Astrocyte (in vitro differentiated cells and primary cell): ENCODE measurements at regions not wholly inside any gene's neighbourhood (a gene's known extent, or its start where the extent isn't known, plus 50 kb on each side); places are given as distances from the start of the nearest gene placed in this dataset.

ENCODE experiments used
- CTCF ChIP-seq: IDR thresholded peaks from 2 replicates; pipeline ENCODE4 v1.5.1; 2011; ENCODE audit warnings: low read depth, mild to moderate bottlenecking, inconsistent platforms, low read length, moderate library complexity; ENCODE audit not compliant: insufficient read depth
- EZH2 ChIP-seq: IDR thresholded peaks from 2 replicates; pipeline ENCODE4 v1.6.1; 2012; ENCODE audit warnings: mild to moderate bottlenecking, low read length, inconsistent platforms; ENCODE audit not compliant: insufficient read depth

- TF ChIP-seq EZH2, result no peak
- no peak for TF ChIP-seq CTCF
Observed at GRCh38 chr14:22423958-22424357, 165.1 kb downstream of the DAD1 start.
